Trophoblast cell (in vitro differentiated cells and primary cell): ENCODE measurements at regions not wholly inside any gene's neighbourhood (a gene's known extent, or its start where the extent isn't known, plus 50 kb on each side); places are given as distances from the start of the nearest gene placed in this dataset.

ENCODE experiments used
- DNase-seq, 2 donors: peaks; one replicate each; pipeline ENCODE4 v3.0.0-alpha.2; 2016
- H2AFZ ChIP-seq: 2 replicates; pipeline ENCODE4 v1.6.1; 2013; ENCODE audit warnings: low read length, moderate library complexity, mild to moderate bottlenecking; ENCODE audit not compliant: insufficient read depth, poor library complexity
- H2AK5ac ChIP-seq: 2 replicates; pipeline ENCODE4 v1.6.1; 2013; ENCODE audit warnings: mild to moderate bottlenecking, low read length
- H2BK120ac ChIP-seq: 2 replicates; pipeline ENCODE4 v1.6.1; 2013; ENCODE audit warnings: low read length, mild to moderate bottlenecking, moderate library complexity; ENCODE audit not compliant: insufficient read depth, poor library complexity
- H2BK12ac ChIP-seq: 2 replicates; pipeline ENCODE4 v1.6.1; 2013; ENCODE audit warnings: mild to moderate bottlenecking, low read length, moderate library complexity
- H2BK5ac ChIP-seq: 2 replicates; pipeline ENCODE4 v1.6.1; 2013; ENCODE audit warnings: low read length, low read depth, moderate library complexity, mild to moderate bottlenecking; ENCODE audit not compliant: poor library complexity
- H3K14ac ChIP-seq: 2 replicates; pipeline ENCODE4 v1.6.1; 2013; ENCODE audit warnings: mild to moderate bottlenecking, low read length
- H3K18ac ChIP-seq: 2 replicates; pipeline ENCODE4 v1.6.1; 2013; ENCODE audit warnings: mild to moderate bottlenecking, low read length
- H3K23ac ChIP-seq: 2 replicates; pipeline ENCODE4 v1.6.1; 2013; ENCODE audit warnings: low read length
- H3K27ac ChIP-seq: 2 replicates; pipeline ENCODE4 v1.5.1; 2013; ENCODE audit warnings: low read depth, mild to moderate bottlenecking, inconsistent platforms, low read length, moderate library complexity
- H3K27me3 ChIP-seq: 2 replicates; pipeline ENCODE4 v1.6.1; 2013; ENCODE audit warnings: inconsistent platforms, mild to moderate bottlenecking, low read length, moderate library complexity; ENCODE audit not compliant: insufficient read depth
- H3K36me3 ChIP-seq, 2 experiments: 1 replicate in 1 of 2; 2 replicates in 1 of 2; pipeline ENCODE4 v1.6.1; 2013; ENCODE audit warnings: low read length in 2 of 2, mild to moderate bottlenecking in 2 of 2, moderate library complexity in 1 of 2; ENCODE audit not compliant: insufficient read depth in 2 of 2, control insufficient read depth in 1 of 2
- H3K4ac ChIP-seq: 2 replicates; pipeline ENCODE4 v1.6.1; 2013; ENCODE audit warnings: low read depth, mild to moderate bottlenecking, low read length, moderate library complexity
- H3K4me1 ChIP-seq, 2 experiments: 1 replicate in 1 of 2; 2 replicates in 1 of 2; pipeline ENCODE4 v1.6.1; 2013; ENCODE audit warnings: low read length in 2 of 2, mild to moderate bottlenecking in 2 of 2, moderate library complexity in 1 of 2; ENCODE audit not compliant: insufficient read depth in 2 of 2, control insufficient read depth in 1 of 2
- H3K4me2 ChIP-seq: 2 replicates; pipeline ENCODE4 v1.6.1; 2013; ENCODE audit warnings: inconsistent platforms, mild to moderate bottlenecking, low read length, moderate library complexity
- H3K4me3 ChIP-seq: 2 replicates; pipeline ENCODE4 v1.5.1; 2013; ENCODE audit warnings: mild to moderate bottlenecking, low read depth, low read length, inconsistent platforms
- H3K79me1 ChIP-seq: one replicate; pipeline ENCODE4 v1.6.1; 2013; ENCODE audit warnings: low read length
- H3K79me2 ChIP-seq: 2 replicates; pipeline ENCODE4 v1.6.1; 2013; ENCODE audit warnings: low read length, mild to moderate bottlenecking; ENCODE audit not compliant: control insufficient read depth, insufficient read depth, poor library complexity
- H3K9ac ChIP-seq: 2 replicates; pipeline ENCODE4 v1.6.1; 2013; ENCODE audit warnings: mild to moderate bottlenecking, low read length
- H3K9me3 ChIP-seq: 2 replicates; pipeline ENCODE4 v1.6.1; 2013; ENCODE audit warnings: low read depth, mild to moderate bottlenecking, control low read depth, inconsistent platforms, low read length; ENCODE audit not compliant: insufficient read depth
- H4K12ac ChIP-seq: 2 replicates; pipeline ENCODE4 v1.6.1; 2013; ENCODE audit warnings: low read depth, mild to moderate bottlenecking, low read length, moderate library complexity
- H4K8ac ChIP-seq: 2 replicates; pipeline ENCODE4 v1.6.1; 2013; ENCODE audit warnings: low read depth, mild to moderate bottlenecking, low read length, moderate library complexity
- H4K91ac ChIP-seq: one replicate; pipeline ENCODE4 v1.6.1; 2013; ENCODE audit warnings: low read depth, mild to moderate bottlenecking, low read length, moderate library complexity
- WGBS: extraction: QIAGEN DNeasy Blood & Tissue Kit; methylation state at CpG from one replicate; pipeline ENCODE4 v1.1.7; 2013; ENCODE audit warnings: missing lambda C conversion rate; ENCODE audit not compliant: insufficient read length, insufficient coverage; ENCODE audit errors: extremely low coverage; 5-methylcytosine and 5-hydroxymethylcytosine counted together

- Histone ChIP-seq H3K79me2 (no peaks in the 10 kb centered on the region), H4K12ac (no peak overlapping the region), H3K79me1 (peaks cover 4% of the 10 kb centered on the region), H3K27me3 (no peaks in the 10 kb centered on the region), H3K4me2 (no peak overlapping the region), H3K4me1 (no peaks in the 10 kb centered on the region), H3K9ac (no peak overlapping the region), H2BK5ac (no peak overlapping the region), H2BK12ac (peak overlapping the region; percentile 39), H2BK120ac (no peak overlapping the region), H3K4ac (no peak overlapping the region), H4K91ac (no peak overlapping the region), H3K14ac (no peak overlapping the region), H2AFZ (no peak overlapping the region), H3K23ac (no peak overlapping the region), H2AK5ac (no peak overlapping the region), H4K8ac (no peak overlapping the region), H3K4me3 (no peak overlapping the region), H3K27ac (no peak overlapping the region), H3K18ac (no peak overlapping the region), H3K9me3 (no peaks in the 10 kb centered on the region), H3K36me3 (no peaks in the 10 kb centered on the region)
- DNase-seq: peak; percentile 74 to 90
- WGBS: no CpG with 5 or more reads among the region's 36 CpGs
Measured at GRCh38 chr9:79193501-79194223, 378.1 kb upstream of the TLE4 start.

- H2BK120ac ChIP-seq: no peak overlapping the region
- H3K9ac ChIP-seq: no peak overlapping the region
- no peak overlapping the region for H3K23ac ChIP-seq
- no peak overlapping the region for H4K8ac ChIP-seq
- no peak overlapping the region for H4K91ac ChIP-seq
- no peaks in the 10 kb centered on the region for H3K79me2 ChIP-seq
- no peak overlapping the region for H3K4me2 ChIP-seq
- H4K12ac ChIP-seq: no peak overlapping the region
- H3K14ac ChIP-seq: no peak overlapping the region
- H3K4me1 ChIP-seq: no peaks in the 10 kb centered on the region
- H2AFZ ChIP-seq: no peak overlapping the region
- H3K4me3 ChIP-seq: no peak overlapping the region
- H3K36me3 ChIP-seq: no peaks in the 10 kb centered on the region
- H3K9me3 ChIP-seq: no peaks in the 10 kb centered on the region
- H2AK5ac ChIP-seq: no peak overlapping the region
- no peak overlapping the region for H2BK5ac ChIP-seq
- H3K27me3 ChIP-seq: no peaks in the 10 kb centered on the region
- no peak overlapping the region for H3K4ac ChIP-seq
- no peak overlapping the region for H3K18ac ChIP-seq
- no peak overlapping the region for H3K27ac ChIP-seq
- no peak overlapping the region for H2BK12ac ChIP-seq
- H3K79me1 ChIP-seq: peaks cover 4% of the 10 kb centered on the region
- peak in 1 of 2 donors; percentile 31 for DNase-seq
Measured at GRCh38 chr9:79195879-79196278, 375.9 kb upstream of the TLE4 start.

DNA sequence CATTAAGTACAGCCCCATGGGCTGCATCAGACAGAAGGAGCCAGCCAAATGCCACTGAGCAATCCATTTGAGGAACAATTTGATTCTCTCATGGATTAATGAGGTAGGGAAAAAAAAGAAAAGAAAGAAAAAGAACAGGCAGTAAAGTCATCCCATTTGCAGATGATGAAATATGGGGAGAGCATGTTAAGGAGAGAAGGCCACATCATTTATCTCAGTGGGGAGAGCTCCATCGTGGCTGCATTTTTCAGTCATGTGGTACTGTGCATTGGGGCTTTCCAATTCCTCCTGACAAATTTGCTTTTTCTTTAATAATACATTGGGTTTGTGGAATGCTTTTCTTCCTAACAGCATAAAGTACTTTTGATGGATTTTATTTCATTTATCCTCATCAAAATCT, 375.2 kb upstream of the TLE4 start:
- Histone ChIP-seq H3K79me2 (no peaks in the 10 kb centered on the region), H3K9me3 (no peaks in the 10 kb centered on the region), H2BK5ac (no peak overlapping the region), H3K27ac (no peak overlapping the region), H3K14ac (no peak overlapping the region), H4K12ac (no peak overlapping the region), H3K4me3 (no peak overlapping the region), H2AFZ (no peak overlapping the region), H3K4ac (no peak overlapping the region), H2BK120ac (no peak overlapping the region), H3K4me1 (no peaks in the 10 kb centered on the region), H3K9ac (no peak overlapping the region), H2AK5ac (no peak overlapping the region), H3K36me3 (no peaks in the 10 kb centered on the region), H3K23ac (no peak overlapping the region), H4K8ac (no peak overlapping the region), H3K4me2 (no peak overlapping the region), H2BK12ac (no peak overlapping the region), H3K79me1 (peaks cover 4% of the 10 kb centered on the region), H4K91ac (no peak overlapping the region), H3K27me3 (no peaks in the 10 kb centered on the region), H3K18ac (no peak overlapping the region)
- whole genome bisulfite sequencing: no CpG with 5 or more reads among the region's 1 CpG
- no peak for DNase-seq

DNA sequence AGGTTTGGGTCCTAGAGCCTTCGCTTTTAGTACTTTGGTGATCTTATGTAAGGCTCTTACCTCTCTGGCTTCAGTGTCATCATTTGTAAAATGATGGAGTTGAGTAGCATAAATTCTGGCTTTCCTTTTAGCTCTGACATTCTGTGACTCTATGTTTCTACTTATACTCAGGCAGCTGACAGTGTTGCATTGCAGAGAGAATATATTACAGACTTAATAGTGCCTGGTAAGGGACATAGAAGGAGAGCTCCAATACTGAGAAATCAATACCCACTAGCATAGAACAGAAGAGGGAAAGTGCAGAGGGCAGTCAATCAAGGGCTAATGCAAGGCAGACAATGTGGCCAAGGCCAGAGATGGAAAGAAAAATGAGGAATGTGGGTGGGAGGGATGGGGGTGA, 371.4 kb upstream of the TLE4 start:
- no CpG with 5 or more reads among the region's 1 CpG for WGBS
- no peak overlapping the region for H2BK12ac ChIP-seq
- no peak overlapping the region for H3K4me2 ChIP-seq
- no peak overlapping the region for H3K23ac ChIP-seq
- no peak overlapping the region for H4K91ac ChIP-seq
- H3K79me2 ChIP-seq: no peaks in the 10 kb centered on the region
- H4K12ac ChIP-seq: no peak overlapping the region
- no peaks in the 10 kb centered on the region for H3K79me1 ChIP-seq
- no peak overlapping the region for H4K8ac ChIP-seq
- H2BK120ac ChIP-seq: no peak overlapping the region
- H2BK5ac ChIP-seq: no peak overlapping the region
- H3K27me3 ChIP-seq: no peaks in the 10 kb centered on the region
- no peak overlapping the region for H3K27ac ChIP-seq
- no peak overlapping the region for H3K4ac ChIP-seq
- H2AK5ac ChIP-seq: no peak overlapping the region
- H3K4me3 ChIP-seq: no peak overlapping the region
- no peak for DNase-seq
- H3K14ac ChIP-seq: no peak overlapping the region
- no peaks in the 10 kb centered on the region for H3K4me1 ChIP-seq
- H3K9ac ChIP-seq: no peak overlapping the region
- H3K18ac ChIP-seq: no peak overlapping the region
- H2AFZ ChIP-seq: no peak overlapping the region
- no peaks in the 10 kb centered on the region for H3K36me3 ChIP-seq
- H3K9me3 ChIP-seq: no peaks in the 10 kb centered on the region
